H1 (cell line): ENCODE measurements at regions not wholly inside any gene's neighbourhood (a gene's known extent, or its start where the extent isn't known, plus 50 kb on each side); places are given as distances from the start of the nearest gene placed in this dataset.

Experiments
- CTCF ChIA-PET: fragments of 300-600 bp; sonication (Branson Sonifier 250); formaldehyde crosslinking; loops from one replicate; lab custom pipeline; 2021; ENCODE audit not compliant: partially characterized antibody; lab: Charles Lee
- POLR2A ChIA-PET: fragments of 300-600 bp; sonication (Branson Sonifier 250); formaldehyde crosslinking; loops from one replicate; lab custom pipeline; 2021; ENCODE audit warnings: inconsistent platforms; ENCODE audit not compliant: partially characterized antibody; lab: Charles Lee
- DNase-seq, 2 experiments: peaks; one replicate each; pipeline versions ENCODE4 v3.0.0 to v3.0.0-alpha.2; 2010 to 2022; ENCODE audit warnings: low spot score in 2 of 2, low read depth in 1 of 2, mixed read lengths in 1 of 2
- FAIRE-seq: peaks from 2 replicates; lab custom pipeline; 2011; peaks lifted over from hg19 to GRCh38; lab: Jason Lieb, UNC
- H2AFZ ChIP-seq: 2 replicates; pipeline ENCODE4 v1.8.1; 2012; ENCODE audit warnings: low read length, inconsistent platforms
- H2AK5ac ChIP-seq: 2 replicates; pipeline ENCODE4 v1.6.1; 2013; ENCODE audit warnings: low read depth, low read length
- H2BK120ac ChIP-seq: replicated peaks from 2 replicates; pipeline ENCODE3; 2013; ENCODE audit warnings: low read depth, low read length, inconsistent platforms
- H2BK12ac ChIP-seq: 2 replicates; pipeline ENCODE4 v1.6.1; 2013; ENCODE audit warnings: low read depth, low read length
- H2BK15ac ChIP-seq: 2 replicates; pipeline ENCODE4 v1.6.1; 2013; ENCODE audit warnings: low read length
- H2BK20ac ChIP-seq: 2 replicates; pipeline ENCODE4 v1.6.1; 2013; ENCODE audit warnings: low read length
- H2BK5ac ChIP-seq: 2 replicates; pipeline ENCODE4 v1.6.1; 2013; ENCODE audit warnings: low read depth, low read length
- H3K14ac ChIP-seq: 2 replicates; pipeline ENCODE4 v1.6.1; 2013; ENCODE audit warnings: inconsistent platforms; ENCODE audit not compliant: insufficient read length
- H3K18ac ChIP-seq: 2 replicates; pipeline ENCODE4 v1.6.1; 2013; ENCODE audit warnings: low read length; ENCODE audit errors: extremely low read depth
- H3K23ac ChIP-seq: 2 replicates; pipeline ENCODE4 v1.6.1; 2013; ENCODE audit warnings: inconsistent platforms; ENCODE audit not compliant: insufficient read length
- H3K23me2 ChIP-seq: 2 replicates; pipeline ENCODE4 v1.6.1; 2013; ENCODE audit warnings: low read depth, low read length
- H3K27ac ChIP-seq: 2 replicates; pipeline ENCODE4 v1.6.1; 2011; ENCODE audit warnings: low read depth, low read length, inconsistent platforms
- H3K27me3 ChIP-seq, 4 experiments: replicated peaks in 1 of 4; 1 replicate in 1 of 4; 2 replicates in 3 of 4; pipeline versions ENCODE4 v1.6.1 to v1.8.1; 2011 to 2013; ENCODE audit warnings: low read length in 3 of 4, mild to moderate bottlenecking in 3 of 4, inconsistent platforms in 2 of 4, mixed read lengths in 2 of 4, moderate library complexity in 1 of 4; ENCODE audit not compliant: control insufficient read depth in 3 of 4, insufficient read depth in 3 of 4; ENCODE audit errors: extremely low read depth in 1 of 4
- H3K36me3 ChIP-seq, 4 experiments: 2 replicates each; pipeline versions ENCODE4 v1.6.1 to v1.8.1; 2011 to 2013; ENCODE audit warnings: mild to moderate bottlenecking in 4 of 4, low read length in 3 of 4, moderate library complexity in 2 of 4, control low read depth in 1 of 4, inconsistent platforms in 1 of 4; ENCODE audit not compliant: insufficient read depth in 4 of 4, control insufficient read depth in 2 of 4
- H3K4ac ChIP-seq: replicated peaks from 2 replicates; pipeline ENCODE3; 2013; ENCODE audit warnings: low read length, low read depth, mixed read lengths, inconsistent platforms; ENCODE audit not compliant: insufficient read length
- H3K4me1 ChIP-seq, 4 experiments: replicated peaks in 1 of 4; 1 replicate in 1 of 4; 2 replicates in 3 of 4; pipeline versions ENCODE4 v1.6.1 to v1.8.1; 2011 to 2013; ENCODE audit warnings: low read length in 3 of 4, inconsistent platforms in 2 of 4, mixed read lengths in 1 of 4; ENCODE audit not compliant: insufficient read depth in 4 of 4, control insufficient read depth in 3 of 4
- H3K4me2 ChIP-seq, 2 experiments: 2 replicates each; pipeline versions ENCODE4 v1.6.1 to v1.8.1; 2011 to 2013; ENCODE audit warnings: low read depth in 2 of 2, low read length in 2 of 2, control low read depth in 1 of 2, inconsistent platforms in 1 of 2, mild to moderate bottlenecking in 1 of 2; ENCODE audit not compliant: insufficient read depth in 1 of 2
- H3K4me3 ChIP-seq, 4 experiments: fragments of 200-600, 300-600 bp in 1 of 4; sonication (generic), shearing (Covaris generic), sonication (Bioruptor Twin) in 1 of 4; 2 replicates each; pipeline versions ENCODE4 v1.5.1 to v1.8.1; 2011 to 2016; ENCODE audit warnings: low read length in 4 of 4, low read depth in 3 of 4, control low read depth in 2 of 4, inconsistent platforms in 2 of 4, mild to moderate bottlenecking in 2 of 4, mixed read lengths in 1 of 4, moderate library complexity in 1 of 4; ENCODE audit not compliant: insufficient read depth in 2 of 4; ENCODE audit errors: extremely low read depth in 1 of 4
- H3K56ac ChIP-seq: replicated peaks from 2 replicates; pipeline ENCODE3; 2013; ENCODE audit warnings: low read depth, mild to moderate bottlenecking, mixed read lengths, low read length, inconsistent platforms; ENCODE audit not compliant: insufficient read length
- H3K79me1 ChIP-seq: 2 replicates; pipeline ENCODE4 v1.6.1; 2013; ENCODE audit warnings: low read depth, low read length, control low read depth
- H3K79me2 ChIP-seq, 2 experiments: 2 replicates each; pipeline versions ENCODE4 v1.6.1 to v1.8.1; 2012 to 2013; ENCODE audit warnings: low read length in 2 of 2, mild to moderate bottlenecking in 2 of 2, inconsistent platforms in 1 of 2; ENCODE audit not compliant: insufficient read depth in 2 of 2, control insufficient read depth in 1 of 2
- H3K9ac ChIP-seq, 4 experiments: replicated peaks in 1 of 4; 1 replicate in 1 of 4; 2 replicates in 3 of 4; pipeline versions ENCODE4 v1.6.1 to v1.8.1; 2011 to 2013; ENCODE audit warnings: low read depth in 3 of 4, low read length in 3 of 4, control low read depth in 2 of 4, mild to moderate bottlenecking in 2 of 4, moderate library complexity in 2 of 4, inconsistent platforms in 1 of 4; ENCODE audit errors: extremely low read depth in 1 of 4
- H3K9me3 ChIP-seq, 2 experiments: 2 replicates each; pipeline versions ENCODE4 v1.6.1 to v1.8.1; 2012 to 2013; ENCODE audit warnings: mild to moderate bottlenecking in 2 of 2, moderate library complexity in 2 of 2, control low read depth in 1 of 2, inconsistent platforms in 1 of 2, low read depth in 1 of 2, low read length in 1 of 2, mixed read lengths in 1 of 2; ENCODE audit not compliant: insufficient read depth in 2 of 2
- H4K20me1 ChIP-seq, 2 experiments: replicated peaks in 1 of 2; 2 replicates each; pipeline versions ENCODE3 to v1.8.1; 2011 to 2013; ENCODE audit warnings: inconsistent platforms in 2 of 2, low read length in 2 of 2, mild to moderate bottlenecking in 1 of 2; ENCODE audit not compliant: insufficient read depth in 2 of 2, control insufficient read depth in 1 of 2
- H4K5ac ChIP-seq: 2 replicates; pipeline ENCODE4 v1.6.1; 2013; ENCODE audit warnings: low read length, low read depth, mixed read lengths, inconsistent platforms; ENCODE audit not compliant: insufficient read length
- H4K8ac ChIP-seq: 2 replicates; pipeline ENCODE4 v1.8.0; 2013; ENCODE audit warnings: mild to moderate bottlenecking, moderate library complexity, low read length, inconsistent platforms; ENCODE audit not compliant: insufficient read depth; ENCODE audit errors: extremely low read depth
- H4K91ac ChIP-seq: replicated peaks from 2 replicates; pipeline ENCODE3; 2013; ENCODE audit warnings: low read length, mixed read lengths, inconsistent platforms; ENCODE audit not compliant: insufficient read length
- CBX8 ChIP-seq: fragments of 300-800, 300-1000 bp; sonication (generic); IDR thresholded peaks from 2 replicates; pipeline ENCODE4 v1.7.1; 2016; ENCODE audit warnings: low read depth, low read length, borderline replicate concordance
- KDM1A ChIP-seq: fragments of 200-600, 300-600 bp; sonication (generic); IDR thresholded peaks from 2 replicates; pipeline ENCODE4 v1.7.1; 2016; ENCODE audit warnings: mild to moderate bottlenecking, low read length, borderline replicate concordance
- KDM5A ChIP-seq: fragments of 200-600 bp; IDR thresholded peaks from 2 replicates; pipeline ENCODE4 v1.7.1; 2012; ENCODE audit warnings: mild to moderate bottlenecking, low read length, inconsistent platforms, mixed read lengths
- NRF1 ChIP-seq: IDR thresholded peaks from 2 replicates; pipeline ENCODE4 v1.6.1; 2011; ENCODE audit warnings: mild to moderate bottlenecking, low read depth, low read length, improper control_type of control experiment
- POLR2A ChIP-seq, 2 experiments: IDR thresholded peaks; 1 replicate in 1 of 2; 2 replicates in 1 of 2; pipeline ENCODE4 v1.6.1; 2011; ENCODE audit warnings: low read depth in 2 of 2, low read length in 2 of 2, mild to moderate bottlenecking in 2 of 2; ENCODE audit errors: control extremely low read depth in 1 of 2
- POLR2AphosphoS5 ChIP-seq: IDR thresholded peaks from 2 replicates; pipeline ENCODE4 v1.6.1; 2011; ENCODE audit warnings: low read depth, low read length
- POU5F1 ChIP-seq: IDR thresholded peaks from 2 replicates; pipeline ENCODE4 v1.6.1; 2011; ENCODE audit warnings: low read depth, mild to moderate bottlenecking, low read length, moderate library complexity
- RBBP5 ChIP-seq: IDR thresholded peaks from 2 replicates; pipeline ENCODE4 v1.7.1; 2012; ENCODE audit warnings: low read depth, mild to moderate bottlenecking, inconsistent platforms, low read length, moderate library complexity, borderline replicate concordance
- YY1 ChIP-seq: IDR thresholded peaks from 2 replicates; pipeline ENCODE4 v1.6.1; 2011; ENCODE audit warnings: low read depth, mild to moderate bottlenecking, low read length
- WGBS, 2 experiments: shearing (Covaris generic) in 1 of 2; methylation state at CpG; one replicate each; pipeline versions ENCODE4 v1.1.6 to v1.1.7; 2013 to 2015; ENCODE audit warnings: low lambda C conversion rate in 2 of 2, mixed read lengths in 2 of 2, inconsistent platforms in 1 of 2, low coverage in 1 of 2, missing lambda C conversion rate in 1 of 2; ENCODE audit not compliant: insufficient replicate concordance in 2 of 2, insufficient coverage in 1 of 2, insufficient read length in 1 of 2; ENCODE audit errors: extremely low coverage in 1 of 2, missing lambda C conversion rate in 1 of 2; 5-methylcytosine and 5-hydroxymethylcytosine counted together
- TF ChIP-seq, protein P1 (sequence below): IDR thresholded peaks from 2 replicates; pipeline ENCODE4 v1.6.1; 2012; ENCODE audit warnings: low read length, inconsistent platforms
- TF ChIP-seq, protein P2 (sequence below), 3 experiments: IDR thresholded peaks; 1 replicate in 2 of 3; 2 replicates in 1 of 3; pipeline versions ENCODE4 v1.5.1 to v1.6.1; 2011; ENCODE audit warnings: low read length in 3 of 3, mild to moderate bottlenecking in 3 of 3, inconsistent platforms in 2 of 3, low read depth in 1 of 3, moderate library complexity in 1 of 3; ENCODE audit not compliant: insufficient read depth in 1 of 3; ENCODE audit errors: control extremely low read depth in 1 of 3

DNA sequence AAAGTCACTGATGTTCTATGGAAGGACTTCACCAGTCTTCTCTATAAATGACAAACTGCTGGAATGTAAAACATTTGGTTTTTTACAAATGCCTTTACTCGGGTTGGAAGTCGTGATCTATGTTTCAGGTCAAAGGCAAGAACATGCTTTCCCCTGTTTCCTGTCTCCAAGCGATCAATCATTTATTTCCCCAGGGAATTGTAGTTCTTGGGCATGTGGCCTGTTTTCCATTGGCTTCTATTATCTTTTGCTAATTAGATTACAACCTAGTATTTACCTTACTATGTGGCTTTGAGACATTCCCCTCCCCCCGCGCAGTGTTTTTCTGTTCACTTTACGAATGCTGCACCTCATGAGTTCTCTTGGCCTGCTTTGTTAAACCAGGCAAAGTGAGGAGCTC, 684.2 kb downstream of the EPHA4 start:
- Histone ChIP-seq H2BK5ac (no peak overlapping the region), H2BK120ac (no peak overlapping the region), H2AK5ac (no peak overlapping the region), H3K4ac (no peak overlapping the region), H2AFZ (no peak overlapping the region), H3K23me2 (no peaks in the 10 kb centered on the region), H3K27ac (no peak overlapping the region), H3K14ac (no peak overlapping the region), H3K79me1 (no peaks in the 10 kb centered on the region), H2BK20ac (no peak overlapping the region), H3K36me3 (no peaks in the 10 kb centered on the region), H3K4me3 (no peak overlapping the region), H3K18ac (no peak overlapping the region; the same call in 1 of the 2 replicates), H2BK15ac (no peak overlapping the region), H4K5ac (no peak overlapping the region), H3K27me3 (no peaks in the 10 kb centered on the region), H3K9ac (no peak overlapping the region), H3K4me1 (peaks cover 0 to 10% (median 4%) of the 10 kb centered on the region in 4 experiments; a peak in 3 of 7 replicates), H4K91ac (no peak overlapping the region), H4K8ac (no peak overlapping the region), H3K4me2 (no peak overlapping the region), H3K79me2 (no peaks in the 10 kb centered on the region), H2BK12ac (no peak overlapping the region), H4K20me1 (no peaks in the 10 kb centered on the region), H3K23ac (no peak overlapping the region), H3K9me3 (no peaks in the 10 kb centered on the region), H3K56ac (no peak overlapping the region)
- 97% methylated on average over 6 of the region's 6 CpGs; no CpG with 5 or more reads in 1 of the 2 experiments for WGBS, 2 experiments
- FAIRE-seq, result no peak
- DNase-seq, result no peak
- ChIA-PET POLR2A (no interaction called here), CTCF (interaction anchor here (1.0 kb wide), 1 partner anchor 12 kb away, joined by 3 read pairs; no protein-coding TSS in a partner anchor)
- TF ChIP-seq NRF1 (no peak), KDM5A (no peak), POU5F1 (no peak), POLR2A (IDR thresholded peaks at IDR 0.05; ENCODE audit: control extremely low read depth in 1 of 2, low read depth in 2 of 2, low read length in 2 of 2) (no peak), KDM1A (no peak), POLR2AphosphoS5 (no peak), RBBP5 (no peak), YY1 (no peak), CBX8 (no peak)
- TF ChIP-seq, protein P1, sequence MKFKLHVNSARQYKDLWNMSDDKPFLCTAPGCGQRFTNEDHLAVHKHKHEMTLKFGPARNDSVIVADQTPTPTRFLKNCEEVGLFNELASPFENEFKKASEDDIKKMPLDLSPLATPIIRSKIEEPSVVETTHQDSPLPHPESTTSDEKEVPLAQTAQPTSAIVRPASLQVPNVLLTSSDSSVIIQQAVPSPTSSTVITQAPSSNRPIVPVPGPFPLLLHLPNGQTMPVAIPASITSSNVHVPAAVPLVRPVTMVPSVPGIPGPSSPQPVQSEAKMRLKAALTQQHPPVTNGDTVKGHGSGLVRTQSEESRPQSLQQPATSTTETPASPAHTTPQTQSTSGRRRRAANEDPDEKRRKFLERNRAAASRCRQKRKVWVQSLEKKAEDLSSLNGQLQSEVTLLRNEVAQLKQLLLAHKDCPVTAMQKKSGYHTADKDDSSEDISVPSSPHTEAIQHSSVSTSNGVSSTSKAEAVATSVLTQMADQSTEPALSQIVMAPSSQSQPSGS, result no peak
- TF ChIP-seq, protein P2, sequence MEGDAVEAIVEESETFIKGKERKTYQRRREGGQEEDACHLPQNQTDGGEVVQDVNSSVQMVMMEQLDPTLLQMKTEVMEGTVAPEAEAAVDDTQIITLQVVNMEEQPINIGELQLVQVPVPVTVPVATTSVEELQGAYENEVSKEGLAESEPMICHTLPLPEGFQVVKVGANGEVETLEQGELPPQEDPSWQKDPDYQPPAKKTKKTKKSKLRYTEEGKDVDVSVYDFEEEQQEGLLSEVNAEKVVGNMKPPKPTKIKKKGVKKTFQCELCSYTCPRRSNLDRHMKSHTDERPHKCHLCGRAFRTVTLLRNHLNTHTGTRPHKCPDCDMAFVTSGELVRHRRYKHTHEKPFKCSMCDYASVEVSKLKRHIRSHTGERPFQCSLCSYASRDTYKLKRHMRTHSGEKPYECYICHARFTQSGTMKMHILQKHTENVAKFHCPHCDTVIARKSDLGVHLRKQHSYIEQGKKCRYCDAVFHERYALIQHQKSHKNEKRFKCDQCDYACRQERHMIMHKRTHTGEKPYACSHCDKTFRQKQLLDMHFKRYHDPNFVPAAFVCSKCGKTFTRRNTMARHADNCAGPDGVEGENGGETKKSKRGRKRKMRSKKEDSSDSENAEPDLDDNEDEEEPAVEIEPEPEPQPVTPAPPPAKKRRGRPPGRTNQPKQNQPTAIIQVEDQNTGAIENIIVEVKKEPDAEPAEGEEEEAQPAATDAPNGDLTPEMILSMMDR (IDR thresholded peaks at IDR 0.05; ENCODE audit: control extremely low read depth in 1 of 3, insufficient read depth in 1 of 3, low read depth in 1 of 3, low read length in 3 of 3), result no peak
